ENCODE measurements at regions not wholly inside any gene's neighbourhood (a gene's known extent, or its start where the extent isn't known, plus 50 kb on each side); places are given as distances from the start of the nearest gene placed in this dataset.

GRCh38 chr10:70939441-70940003 lies 51.2 kb upstream of the PCBD1 start:
- TF ChIP-seq RCOR1 (IDR thresholded peaks at IDR 0.05; ENCODE audit: low read length) (no peak), RAD21 (IDR thresholded peaks at IDR 0.05; ENCODE audit: low read length) (no peak), USF1 (IDR thresholded peaks at IDR 0.05; ENCODE audit: borderline replicate concordance, low read depth) (no peak), CTCF (IDR thresholded peaks at IDR 0.05) (no peak), POLR2AphosphoS5 (IDR thresholded peaks at IDR 0.05; ENCODE audit: low read depth, low read length) (no peak)
